A549 (cell line): ENCODE measurements at regions not wholly inside any gene's neighbourhood (a gene's known extent, or its start where the extent isn't known, plus 50 kb on each side); places are given as distances from the start of the nearest gene placed in this dataset.

Experiments
- ATAC-seq, 2 experiments: fragments of 200-7000 bp in 1 of 2; fragments of >200 bp in 1 of 2; cut with Nextera tagmentation in 1 of 2; cut with Tn5 transposase in 1 of 2; 3 replicates each; pipeline versions ENCODE4 v1.8.0 to v1.9.1; 2018 to 2020; ENCODE audit warnings: mild to moderate bottlenecking in 1 of 2, moderate library complexity in 1 of 2
- CTCF ChIA-PET: fragments of 300-600 bp; sonication (Branson Sonifier 250); formaldehyde crosslinking; extraction: SDS; loops from one replicate; lab custom pipeline; 2021; ENCODE audit warnings: antibody characterized with exemption, inconsistent platforms; lab: Yijun Ruan, JAX
- POLR2A ChIA-PET: fragments of 350-600 bp; formaldehyde crosslinking; extraction: SDS; loops from one replicate; lab custom pipeline; 2021; ENCODE audit warnings: antibody characterized with exemption, inconsistent platforms; lab: Yijun Ruan, JAX
- DNase-seq, 2 experiments: peaks; one replicate each; pipeline versions ENCODE4 v3.0.0 to v3.0.0-alpha.2; 2011 to 2016; ENCODE audit warnings: low read depth in 1 of 2, low spot score in 1 of 2
- FAIRE-seq: peaks from 2 replicates; lab custom pipeline; 2011; peaks lifted over from hg19 to GRCh38; lab: Jason Lieb, UNC
- H3K27ac ChIP-seq, 2 experiments: fragments of >200 bp; sonication (Bioruptor Twin); formaldehyde crosslinking; 3 replicates each; pipeline ENCODE4 v1.5.1; 2016 to 2017
- H3K4me1 ChIP-seq: fragments of >200 bp; sonication (Bioruptor Twin); formaldehyde crosslinking; 3 replicates; pipeline ENCODE4 v1.6.1; 2016
- H3K4me2 ChIP-seq: fragments of >200 bp; sonication (Bioruptor Twin); formaldehyde crosslinking; 3 replicates; pipeline ENCODE4 v1.6.1; 2016
- H3K4me3 ChIP-seq: fragments of >200 bp; sonication (Bioruptor Twin); formaldehyde crosslinking; 3 replicates; pipeline ENCODE4 v1.5.1; 2016
- H3K9me3 ChIP-seq: fragments of >200 bp; sonication (Bioruptor Twin); formaldehyde crosslinking; 3 replicates; pipeline ENCODE4 v1.6.1; 2016
- CBX2 ChIP-seq: fragments of 200-600 bp; sonication (generic); IDR thresholded peaks from 2 replicates; pipeline ENCODE4 v1.6.1; 2016; ENCODE audit warnings: low read depth, mild to moderate bottlenecking, borderline replicate concordance
- CEBPB ChIP-seq, 2 experiments: fragments of >200 bp in 1 of 2; sonication (Bioruptor Twin) in 1 of 2; formaldehyde crosslinking in 1 of 2; IDR thresholded peaks; 2 replicates each; pipeline ENCODE4 v1.6.1; 2012 to 2016
- ELK1 ChIP-seq: fragments of 150-350 bp; IDR thresholded peaks from 2 replicates; pipeline ENCODE4 v1.6.1; 2014; ENCODE audit warnings: low read depth, mild to moderate bottlenecking, low read length
- ESRRA ChIP-seq: fragments of 150-350 bp; IDR thresholded peaks from 2 replicates; pipeline ENCODE4 v1.6.1; 2014; ENCODE audit warnings: mild to moderate bottlenecking, low read length, borderline replicate concordance
- HES2 ChIP-seq: fragments of >200 bp; sonication (Bioruptor Twin); formaldehyde crosslinking; IDR thresholded peaks from 2 replicates; pipeline ENCODE4 v1.6.1; 2016
- HEYL ChIP-seq: fragments of 250-450 bp; sonication (Bioruptor Pico); IDR thresholded peaks from 2 replicates; pipeline ENCODE4 v1.8.0; 2021; ENCODE audit warnings: mild to moderate bottlenecking, moderate library complexity
- HOXA7 ChIP-seq: fragments of 250-450 bp; sonication (Bioruptor Pico); IDR thresholded peaks from 2 replicates; pipeline ENCODE4 v1.5.0; 2020; ENCODE audit warnings: mild to moderate bottlenecking, moderate library complexity
- JUNB ChIP-seq: fragments of >200 bp; sonication (Bioruptor Twin); formaldehyde crosslinking; IDR thresholded peaks from 2 replicates; pipeline ENCODE4 v1.6.1; 2016
- KDM1A ChIP-seq: fragments of 200-600 bp; sonication (generic); IDR thresholded peaks from 2 replicates; pipeline ENCODE4 v1.6.1; 2016; ENCODE audit warnings: low read depth, mild to moderate bottlenecking
- MAFK ChIP-seq: fragments of 450-650 bp; IDR thresholded peaks from 2 replicates; pipeline ENCODE4 v1.6.1; 2014; ENCODE audit not compliant: partially characterized antibody
- MAZ ChIP-seq: fragments of 150-350 bp; IDR thresholded peaks from 2 replicates; pipeline ENCODE4 v1.6.1; 2014; ENCODE audit warnings: antibody characterized with exemption, low read depth, low read length, borderline replicate concordance
- NPAS2 ChIP-seq: fragments of 250-450 bp; sonication (Bioruptor Pico); IDR thresholded peaks from 2 replicates; pipeline ENCODE4 v1.8.0; 2022; ENCODE audit warnings: mild to moderate bottlenecking, moderate library complexity, borderline replicate concordance
- NR3C1 ChIP-seq: fragments of >200 bp; sonication (Bioruptor Twin); formaldehyde crosslinking; IDR thresholded peaks from 3 replicates; pipeline ENCODE4 v1.6.1; 2017
- RAD21 ChIP-seq, 2 experiments: fragments of >200 bp in 1 of 2; sonication (Bioruptor Twin) in 1 of 2; formaldehyde crosslinking in 1 of 2; IDR thresholded peaks in 1 of 2; conservative IDR thresholded peaks in 1 of 2; 2 replicates in 1 of 2; 3 replicates in 1 of 2; pipeline ENCODE4 v1.6.1; 2012 to 2018; ENCODE audit warnings: inconsistent platforms in 1 of 2
- SMC3 ChIP-seq: fragments of >200 bp; sonication (Bioruptor Twin); formaldehyde crosslinking; IDR thresholded peaks from 3 replicates; pipeline ENCODE4 v1.6.1; 2018; ENCODE audit warnings: inconsistent platforms
- TFCP2L1 ChIP-seq: fragments of 250-450 bp; sonication (Bioruptor Pico); IDR thresholded peaks from 2 replicates; pipeline ENCODE4 v1.5.0; 2021; ENCODE audit warnings: mild to moderate bottlenecking
- USF2 ChIP-seq: fragments of 450-650 bp; IDR thresholded peaks from 2 replicates; pipeline ENCODE4 v1.6.1; 2014; ENCODE audit warnings: antibody characterized with exemption
- WGBS: methylation state at CpG from one replicate; pipeline ENCODE4 v1.1.6; 2017; ENCODE audit errors: missing lambda C conversion rate; 5-methylcytosine and 5-hydroxymethylcytosine counted together
- TF ChIP-seq, protein P1 (sequence below): fragments of 250-450 bp; sonication (Bioruptor Pico); IDR thresholded peaks from 2 replicates; pipeline ENCODE4 v1.5.0; 2020; ENCODE audit warnings: low read depth, mild to moderate bottlenecking, moderate library complexity
- TF ChIP-seq, protein P2 (sequence below): fragments of >200 bp; sonication (Bioruptor Twin); formaldehyde crosslinking; IDR thresholded peaks from 3 replicates; pipeline ENCODE4 v1.5.1; 2016

DNA sequence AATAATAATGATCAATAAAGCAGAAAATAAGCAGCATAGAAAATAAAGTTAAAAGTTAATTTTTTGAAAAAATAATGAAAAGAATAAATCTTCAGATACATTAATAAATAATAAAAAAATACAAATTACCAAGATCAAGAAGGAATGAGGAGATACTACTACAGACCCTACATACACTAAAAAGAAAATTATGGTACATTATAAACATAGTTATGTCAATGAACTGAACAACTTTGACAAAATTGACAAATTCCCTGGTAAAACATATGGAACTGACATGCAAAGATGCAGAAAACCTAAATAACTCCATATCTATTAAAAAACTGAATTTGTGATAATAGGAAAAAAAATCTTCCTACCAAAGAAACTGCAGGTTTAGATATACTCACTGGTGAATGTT is 456.7 kb downstream of the PMP22 start:
- ChIA-PET CTCF (no interaction called here), POLR2A (no interaction called here)
- no peak for TF ChIP-seq HES2
- TF ChIP-seq ELK1: no peak
- no peak overlapping the region for H3K4me3 ChIP-seq
- ATAC-seq: no peak
- no peak overlapping the region for H3K4me2 ChIP-seq
- no peak for FAIRE-seq
- no peaks in the 10 kb centered on the region for H3K4me1 ChIP-seq
- no peak for DNase-seq
- no peaks in the 10 kb centered on the region for H3K9me3 ChIP-seq
- no peak overlapping the region for H3K27ac ChIP-seq

GRCh38 chr17:14805348-14805747 is 459.8 kb downstream of the PMP22 start:
- CTCF ChIA-PET: no interaction called here
- no peak for FAIRE-seq
- POLR2A ChIA-PET: no interaction called here

GRCh38 chr17:14803826-14804225 is 461.3 kb downstream of the PMP22 start:
- Histone ChIP-seq H3K4me2 (no peak overlapping the region), H3K4me1 (no peaks in the 10 kb centered on the region), H3K4me3 (no peak overlapping the region), H3K9me3 (peaks cover 5% of the 10 kb centered on the region; the same call in 1 of the 3 replicates), H3K27ac (no peak overlapping the region; a peak in 1 of 6 replicates)
- TF ChIP-seq HEYL (no peak), KDM1A (no peak), CEBPB (IDR thresholded peaks at IDR 0.05) (no peak), TFCP2L1 (CRISPR knock-in tag) (no peak), ESRRA (no peak), CBX2 (no peak), MAZ (no peak), JUNB (no peak), MAFK (no peak), ELK1 (no peak), NPAS2 (CRISPR knock-in tag) (no peak), NR3C1 (no peak)
- TF ChIP-seq, protein P1, sequence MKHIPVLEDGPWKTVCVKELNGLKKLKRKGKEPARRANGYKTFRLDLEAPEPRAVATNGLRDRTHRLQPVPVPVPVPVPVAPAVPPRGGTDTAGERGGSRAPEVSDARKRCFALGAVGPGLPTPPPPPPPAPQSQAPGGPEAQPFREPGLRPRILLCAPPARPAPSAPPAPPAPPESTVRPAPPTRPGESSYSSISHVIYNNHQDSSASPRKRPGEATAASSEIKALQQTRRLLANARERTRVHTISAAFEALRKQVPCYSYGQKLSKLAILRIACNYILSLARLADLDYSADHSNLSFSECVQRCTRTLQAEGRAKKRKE (CRISPR knock-in tag): no peak
- no peak for FAIRE-seq
- ATAC-seq: no peak
- 69% methylated on average over 3 of the region's 3 CpGs for WGBS
- no peak for DNase-seq
- ChIA-PET POLR2A (no interaction called here), CTCF (no interaction called here)

More at GRCh38 chr17:14805348-14805747, 459.8 kb downstream of the PMP22 start:
- Histone ChIP-seq H3K4me1 (no peaks in the 10 kb centered on the region), H3K4me2 (no peak overlapping the region), H3K27ac (no peak overlapping the region), H3K4me3 (no peak overlapping the region), H3K9me3 (peaks cover 5% of the 10 kb centered on the region; the same call in 1 of the 3 replicates)
- peak in 1 of 2 experiments; percentile 43 for DNase-seq
- TF ChIP-seq USF2 (no peak), RAD21 (conservative IDR thresholded peaks at IDR 0.05 in 1 of 2, IDR thresholded peaks at IDR 0.05 in 1 of 2) (peak; percentile 57 to 60), HOXA7 (CRISPR knock-in tag) (no peak), SMC3 (peak; percentile 29; the same call in 1 of the 3 replicates)
- TF ChIP-seq, protein P2, sequence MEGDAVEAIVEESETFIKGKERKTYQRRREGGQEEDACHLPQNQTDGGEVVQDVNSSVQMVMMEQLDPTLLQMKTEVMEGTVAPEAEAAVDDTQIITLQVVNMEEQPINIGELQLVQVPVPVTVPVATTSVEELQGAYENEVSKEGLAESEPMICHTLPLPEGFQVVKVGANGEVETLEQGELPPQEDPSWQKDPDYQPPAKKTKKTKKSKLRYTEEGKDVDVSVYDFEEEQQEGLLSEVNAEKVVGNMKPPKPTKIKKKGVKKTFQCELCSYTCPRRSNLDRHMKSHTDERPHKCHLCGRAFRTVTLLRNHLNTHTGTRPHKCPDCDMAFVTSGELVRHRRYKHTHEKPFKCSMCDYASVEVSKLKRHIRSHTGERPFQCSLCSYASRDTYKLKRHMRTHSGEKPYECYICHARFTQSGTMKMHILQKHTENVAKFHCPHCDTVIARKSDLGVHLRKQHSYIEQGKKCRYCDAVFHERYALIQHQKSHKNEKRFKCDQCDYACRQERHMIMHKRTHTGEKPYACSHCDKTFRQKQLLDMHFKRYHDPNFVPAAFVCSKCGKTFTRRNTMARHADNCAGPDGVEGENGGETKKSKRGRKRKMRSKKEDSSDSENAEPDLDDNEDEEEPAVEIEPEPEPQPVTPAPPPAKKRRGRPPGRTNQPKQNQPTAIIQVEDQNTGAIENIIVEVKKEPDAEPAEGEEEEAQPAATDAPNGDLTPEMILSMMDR: peak; percentile 23; the same call in 2 of the 3 replicates
- TF ChIP-seq, all 56 proteins: peak for 3
- ATAC-seq: peak in 1 of 2 experiments; percentile 48; a peak in 3 of 6 replicates
